DND-41 (cell line): ENCODE measurements at regions not wholly inside any gene's neighbourhood (a gene's known extent, or its start where the extent isn't known, plus 50 kb on each side); places are given as distances from the start of the nearest gene placed in this dataset.

Experiments used
- ATAC-seq: fragments of 200-7000 bp; cut with Tn5 transposase; 3 replicates; pipeline ENCODE4 v1.9.1; 2021; ENCODE audit warnings: low read depth; ENCODE audit not compliant: insufficient read depth
- DNase-seq: peaks from one replicate; pipeline ENCODE4 v3.0.0-alpha.2; 2020
- H2AFZ ChIP-seq: 2 replicates; pipeline ENCODE4 v1.6.0; 2012; ENCODE audit warnings: low read depth, low read length
- H3K27ac ChIP-seq: 2 replicates; pipeline ENCODE4 v1.5.1; 2012; ENCODE audit warnings: low read length, inconsistent platforms
- H3K27me3 ChIP-seq: fragments of 200-600 bp; sonication (generic); 2 replicates; pipeline ENCODE4 v1.6.0; 2012; ENCODE audit warnings: low read length, mild to moderate bottlenecking, inconsistent platforms; ENCODE audit not compliant: insufficient read depth, poor library complexity
- H3K36me3 ChIP-seq: 2 replicates; pipeline ENCODE4 v1.5.1; 2012; ENCODE audit warnings: low read length, inconsistent platforms; ENCODE audit not compliant: insufficient read depth
- H3K4me1 ChIP-seq: 2 replicates; pipeline ENCODE4 v1.5.1; 2012; ENCODE audit warnings: mild to moderate bottlenecking, low read length; ENCODE audit not compliant: insufficient read depth
- H3K4me2 ChIP-seq: 2 replicates; pipeline ENCODE4 v1.6.0; 2012; ENCODE audit warnings: mild to moderate bottlenecking, moderate library complexity, low read length, inconsistent platforms; ENCODE audit not compliant: insufficient read depth
- H3K4me3 ChIP-seq, 2 experiments: fragments of 200-600 bp in 1 of 2; shearing (Covaris generic) in 1 of 2; 2 replicates each; pipeline ENCODE4 v1.5.1; 2012 to 2016; ENCODE audit warnings: inconsistent platforms in 2 of 2, low read length in 2 of 2, mild to moderate bottlenecking in 2 of 2, low read depth in 1 of 2, moderate library complexity in 1 of 2
- H3K79me2 ChIP-seq: 2 replicates; pipeline ENCODE4 v1.6.0; 2012; ENCODE audit warnings: low read length, inconsistent platforms; ENCODE audit not compliant: insufficient read depth
- H3K9ac ChIP-seq: 2 replicates; pipeline ENCODE4 v1.6.0; 2012; ENCODE audit warnings: low read depth, mild to moderate bottlenecking, inconsistent platforms, low read length, moderate library complexity
- H3K9me3 ChIP-seq: 2 replicates; pipeline ENCODE4 v1.5.1; 2012; ENCODE audit warnings: low read length, moderate library complexity, mild to moderate bottlenecking, inconsistent platforms; ENCODE audit not compliant: insufficient read depth, severe bottlenecking
- H4K20me1 ChIP-seq: 2 replicates; pipeline ENCODE4 v1.6.0; 2012; ENCODE audit warnings: low read length; ENCODE audit not compliant: insufficient read depth
- EZH2 ChIP-seq: IDR thresholded peaks from 3 replicates; pipeline ENCODE4 v1.6.1; 2012; ENCODE audit warnings: borderline replicate concordance, low read depth, mild to moderate bottlenecking, moderate library complexity, low read length, inconsistent platforms; ENCODE audit not compliant: severe bottlenecking
- TF ChIP-seq, protein P1 (sequence below): IDR thresholded peaks from 2 replicates; pipeline ENCODE4 v1.5.1; 2012; ENCODE audit warnings: borderline replicate concordance, low read length, moderate library complexity, mild to moderate bottlenecking; ENCODE audit not compliant: poor library complexity, severe bottlenecking; ENCODE audit errors: extremely low read depth

DNA sequence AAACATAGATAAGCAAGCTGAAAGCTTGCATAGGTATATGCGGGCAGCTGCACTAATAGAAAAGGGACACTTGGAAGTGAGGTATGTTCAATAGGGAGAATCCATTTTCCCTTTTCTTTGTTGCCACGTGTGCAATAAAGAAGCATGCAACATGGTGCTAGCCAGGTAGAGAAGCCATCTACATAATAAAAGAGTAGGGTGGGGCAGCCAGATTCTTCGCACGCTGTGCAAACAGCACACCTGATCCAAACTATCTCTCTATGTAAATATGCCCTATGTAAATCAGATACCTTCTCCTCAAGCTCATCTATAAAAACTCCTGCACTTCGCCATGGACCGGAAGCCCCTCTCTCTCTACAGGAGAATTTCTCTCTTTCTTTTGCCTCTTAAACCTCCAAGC lies 91.9 kb upstream of the C9orf72 start:
- H2AFZ ChIP-seq, result no peak overlapping the region
- TF ChIP-seq, protein P1, sequence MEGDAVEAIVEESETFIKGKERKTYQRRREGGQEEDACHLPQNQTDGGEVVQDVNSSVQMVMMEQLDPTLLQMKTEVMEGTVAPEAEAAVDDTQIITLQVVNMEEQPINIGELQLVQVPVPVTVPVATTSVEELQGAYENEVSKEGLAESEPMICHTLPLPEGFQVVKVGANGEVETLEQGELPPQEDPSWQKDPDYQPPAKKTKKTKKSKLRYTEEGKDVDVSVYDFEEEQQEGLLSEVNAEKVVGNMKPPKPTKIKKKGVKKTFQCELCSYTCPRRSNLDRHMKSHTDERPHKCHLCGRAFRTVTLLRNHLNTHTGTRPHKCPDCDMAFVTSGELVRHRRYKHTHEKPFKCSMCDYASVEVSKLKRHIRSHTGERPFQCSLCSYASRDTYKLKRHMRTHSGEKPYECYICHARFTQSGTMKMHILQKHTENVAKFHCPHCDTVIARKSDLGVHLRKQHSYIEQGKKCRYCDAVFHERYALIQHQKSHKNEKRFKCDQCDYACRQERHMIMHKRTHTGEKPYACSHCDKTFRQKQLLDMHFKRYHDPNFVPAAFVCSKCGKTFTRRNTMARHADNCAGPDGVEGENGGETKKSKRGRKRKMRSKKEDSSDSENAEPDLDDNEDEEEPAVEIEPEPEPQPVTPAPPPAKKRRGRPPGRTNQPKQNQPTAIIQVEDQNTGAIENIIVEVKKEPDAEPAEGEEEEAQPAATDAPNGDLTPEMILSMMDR, result no peak
- DNase-seq, result no peak
- H3K4me2 ChIP-seq, result no peak overlapping the region
- no peaks in the 10 kb centered on the region for H3K36me3 ChIP-seq
- no peak overlapping the region for H3K27ac ChIP-seq
- H3K4me1 ChIP-seq, result no peaks in the 10 kb centered on the region
- no peaks in the 10 kb centered on the region for H3K27me3 ChIP-seq
- no peak overlapping the region for H3K4me3 ChIP-seq
- H3K9me3 ChIP-seq, result no peaks in the 10 kb centered on the region
- no peaks in the 10 kb centered on the region for H3K79me2 ChIP-seq
- ATAC-seq, result no peak
- H3K9ac ChIP-seq, result no peak overlapping the region
- no peaks in the 10 kb centered on the region for H4K20me1 ChIP-seq

DNA sequence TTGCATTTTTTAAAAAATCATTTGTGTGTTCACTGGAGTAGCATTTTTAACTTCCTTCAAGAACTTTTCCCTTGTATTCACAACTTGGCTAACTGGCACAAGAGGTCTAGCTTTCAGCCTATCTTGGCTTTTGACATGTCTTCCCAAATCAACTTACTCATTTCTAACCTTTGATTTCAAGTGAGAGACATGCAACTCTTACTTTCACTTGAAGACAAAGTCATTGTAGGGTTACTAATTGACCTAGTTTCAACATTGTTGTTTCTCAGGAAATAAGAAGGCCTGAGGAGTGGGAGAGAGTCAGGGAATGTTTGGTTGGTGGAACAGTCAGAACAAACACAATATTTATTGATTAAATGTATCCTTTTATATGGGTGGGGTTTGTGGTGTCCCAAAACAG lies 95.0 kb upstream of the C9orf72 start:
- TF ChIP-seq, protein P1, result no peak
- TF ChIP-seq EZH2, result no peak

DNA sequence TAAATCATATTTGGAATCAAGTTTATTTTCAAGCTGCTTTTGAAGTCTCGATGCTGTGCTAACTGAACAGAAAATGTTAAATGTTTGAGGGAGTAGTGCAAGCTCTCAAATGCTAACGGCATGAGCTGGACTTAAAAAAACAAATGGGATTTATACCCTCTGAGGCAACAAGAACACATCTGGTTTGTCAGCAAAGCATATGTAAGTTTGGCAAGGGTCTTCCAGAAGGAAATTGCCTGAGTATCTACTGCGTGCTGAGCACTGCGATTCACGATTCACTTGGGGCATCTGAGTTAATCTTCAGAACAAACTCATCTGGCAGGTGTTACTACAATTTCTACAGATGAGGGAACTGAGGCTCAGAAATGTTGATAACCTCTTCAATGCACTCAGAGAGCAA lies 98.4 kb upstream of the C9orf72 start:
- Histone ChIP-seq H3K79me2 (no peaks in the 10 kb centered on the region), H3K9me3 (no peaks in the 10 kb centered on the region), H2AFZ (no peak overlapping the region), H3K36me3 (no peaks in the 10 kb centered on the region), H3K4me1 (no peaks in the 10 kb centered on the region), H3K4me2 (no peak overlapping the region), H3K27ac (no peak overlapping the region), H3K9ac (no peak overlapping the region), H4K20me1 (no peaks in the 10 kb centered on the region), H3K4me3 (no peak overlapping the region), H3K27me3 (no peaks in the 10 kb centered on the region)
- no peak for ATAC-seq
- TF ChIP-seq, protein P1, result no peak
- no peak for TF ChIP-seq EZH2
- DNase-seq, result no peak

More for the DNA sequence above, 95.0 kb upstream of the C9orf72 start:
- Histone ChIP-seq H3K4me2 (no peak overlapping the region), H3K9me3 (no peaks in the 10 kb centered on the region), H3K4me3 (no peak overlapping the region), H3K36me3 (no peaks in the 10 kb centered on the region), H3K9ac (no peak overlapping the region), H3K79me2 (no peaks in the 10 kb centered on the region), H4K20me1 (no peaks in the 10 kb centered on the region), H3K4me1 (no peaks in the 10 kb centered on the region), H3K27ac (no peak overlapping the region), H2AFZ (no peak overlapping the region), H3K27me3 (no peaks in the 10 kb centered on the region)
- ATAC-seq (no peak), DNase-seq (no peak)

DNA sequence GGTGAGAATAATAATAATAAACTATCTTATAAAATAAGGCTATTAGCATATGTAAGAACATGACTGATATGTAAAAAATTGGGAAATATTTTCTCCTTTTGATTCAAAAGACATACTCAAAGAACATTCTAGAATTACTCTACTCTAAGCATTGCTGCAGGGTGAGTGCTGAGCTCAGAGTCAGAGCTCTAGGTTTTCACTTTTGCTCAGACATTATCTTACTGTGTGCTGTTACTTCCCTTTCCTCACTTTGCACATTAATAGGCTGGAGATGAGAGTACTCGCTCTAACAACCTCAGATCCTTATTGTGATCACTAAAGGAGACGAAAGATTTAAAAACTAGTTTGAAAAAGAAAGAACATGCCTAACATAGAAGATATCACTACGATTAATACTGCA lies 99.4 kb upstream of the C9orf72 start:
- Histone ChIP-seq H3K4me1 (no peaks in the 10 kb centered on the region), H3K9me3 (no peaks in the 10 kb centered on the region), H3K27me3 (no peaks in the 10 kb centered on the region), H3K79me2 (no peaks in the 10 kb centered on the region), H3K27ac (no peak overlapping the region), H4K20me1 (no peaks in the 10 kb centered on the region), H2AFZ (no peak overlapping the region), H3K9ac (no peak overlapping the region), H3K36me3 (no peaks in the 10 kb centered on the region), H3K4me3 (no peak overlapping the region), H3K4me2 (no peak overlapping the region)
- ATAC-seq (no peak), DNase-seq (no peak)
- TF ChIP-seq, protein P1, result no peak
